ENCODE measurements at regions not wholly inside any gene's neighbourhood (a gene's known extent, or its start where the extent isn't known, plus 50 kb on each side); places are given as distances from the start of the nearest gene placed in this dataset.
"Not testable (repeated sequence)": the region's sequence is repeated elsewhere in the genome, so short reads cannot be mapped to it uniquely, and the experiment has no call there.

GRCh38 chr14:98932431-98933325, 339.3 kb downstream of the BCL11B start:
- no peak for TF ChIP-seq ZFX (IDR thresholded peaks at IDR 0.05; ENCODE audit: borderline replicate concordance)
- TF ChIP-seq, protein P1, sequence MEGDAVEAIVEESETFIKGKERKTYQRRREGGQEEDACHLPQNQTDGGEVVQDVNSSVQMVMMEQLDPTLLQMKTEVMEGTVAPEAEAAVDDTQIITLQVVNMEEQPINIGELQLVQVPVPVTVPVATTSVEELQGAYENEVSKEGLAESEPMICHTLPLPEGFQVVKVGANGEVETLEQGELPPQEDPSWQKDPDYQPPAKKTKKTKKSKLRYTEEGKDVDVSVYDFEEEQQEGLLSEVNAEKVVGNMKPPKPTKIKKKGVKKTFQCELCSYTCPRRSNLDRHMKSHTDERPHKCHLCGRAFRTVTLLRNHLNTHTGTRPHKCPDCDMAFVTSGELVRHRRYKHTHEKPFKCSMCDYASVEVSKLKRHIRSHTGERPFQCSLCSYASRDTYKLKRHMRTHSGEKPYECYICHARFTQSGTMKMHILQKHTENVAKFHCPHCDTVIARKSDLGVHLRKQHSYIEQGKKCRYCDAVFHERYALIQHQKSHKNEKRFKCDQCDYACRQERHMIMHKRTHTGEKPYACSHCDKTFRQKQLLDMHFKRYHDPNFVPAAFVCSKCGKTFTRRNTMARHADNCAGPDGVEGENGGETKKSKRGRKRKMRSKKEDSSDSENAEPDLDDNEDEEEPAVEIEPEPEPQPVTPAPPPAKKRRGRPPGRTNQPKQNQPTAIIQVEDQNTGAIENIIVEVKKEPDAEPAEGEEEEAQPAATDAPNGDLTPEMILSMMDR (IDR thresholded peaks at IDR 0.05): no peak
- H3K27ac ChIP-seq: no peak overlapping the region

DNA sequence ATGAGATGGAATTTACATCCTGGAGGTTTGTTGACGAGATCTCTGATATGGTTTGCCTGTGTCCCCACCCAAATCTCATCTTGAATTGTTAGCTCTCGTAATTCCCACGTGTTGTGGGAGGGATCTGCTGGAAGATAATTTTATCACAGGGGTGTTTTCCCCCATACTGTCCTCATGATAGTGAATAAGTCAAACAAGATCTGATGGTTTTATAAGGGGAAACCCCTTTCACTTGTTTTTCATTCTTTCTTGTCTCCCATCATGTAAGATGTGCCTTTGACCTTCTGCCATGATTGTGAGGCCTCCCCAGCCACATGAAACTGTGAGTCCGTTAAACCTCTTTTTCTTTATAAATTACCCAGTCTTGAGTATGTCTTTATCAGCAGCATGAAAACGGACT, 337.4 kb downstream of the BCL11B start:
- H3K27ac ChIP-seq: not testable (repeated sequence)

- no peak overlapping the region for H3K27ac ChIP-seq
- TF ChIP-seq, protein P1 (IDR thresholded peaks at IDR 0.05): no peak
- no peak for TF ChIP-seq ZFX (IDR thresholded peaks at IDR 0.05; ENCODE audit: borderline replicate concordance)
Observed at GRCh38 chr14:98935921-98936320, 336.1 kb downstream of the BCL11B start.

- TF ChIP-seq, protein P1 (IDR thresholded peaks at IDR 0.05): no peak
- TF ChIP-seq ZFX (IDR thresholded peaks at IDR 0.05; ENCODE audit: borderline replicate concordance): no peak
- no peak overlapping the region for H3K27ac ChIP-seq
Observed at GRCh38 chr14:98937021-98937420, 335.0 kb downstream of the BCL11B start.

- TF ChIP-seq, protein P1 (IDR thresholded peaks at IDR 0.05): no peak
- no peak for TF ChIP-seq ZFX (IDR thresholded peaks at IDR 0.05; ENCODE audit: borderline replicate concordance)
Observed at GRCh38 chr14:98937712-98938505, 334.1 kb downstream of the BCL11B start.

DNA sequence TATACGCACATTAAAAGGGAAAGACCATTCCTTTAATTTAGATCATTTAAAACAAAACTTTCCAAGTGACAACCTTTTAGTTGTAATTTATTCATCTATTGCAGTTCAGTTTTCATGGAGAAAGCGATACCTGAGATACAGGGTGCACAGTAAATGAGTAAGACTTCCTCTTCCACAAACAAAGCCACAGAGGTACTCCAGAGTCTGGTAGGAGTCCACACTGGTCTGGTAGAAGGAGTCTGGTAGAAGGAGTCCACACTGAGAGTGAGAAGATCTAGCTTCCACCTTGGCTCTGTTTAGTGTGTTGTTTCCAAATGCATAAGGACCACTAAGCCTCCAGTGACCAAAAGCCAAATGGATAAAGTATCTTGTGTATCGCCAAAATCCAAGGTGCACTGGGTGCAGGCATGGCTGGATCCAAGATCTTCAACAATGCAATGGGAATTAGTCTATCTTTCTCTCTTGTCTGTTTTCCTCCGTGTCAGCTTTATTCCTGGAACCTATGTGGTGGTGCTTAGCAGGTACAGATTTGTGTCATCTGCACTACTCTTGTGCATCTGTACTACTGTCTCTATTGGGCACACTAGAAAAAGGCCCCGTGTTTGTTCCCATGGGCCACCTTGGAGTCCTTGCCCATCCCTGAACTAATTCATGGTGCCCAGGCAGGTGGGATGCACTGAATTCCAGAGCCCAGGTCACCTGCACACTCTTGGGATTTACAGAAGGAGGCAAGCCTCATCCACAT, 331.1 kb downstream of the BCL11B start:
- no peak for TF ChIP-seq ZFX (IDR thresholded peaks at IDR 0.05; ENCODE audit: borderline replicate concordance)
- TF ChIP-seq, protein P1 (IDR thresholded peaks at IDR 0.05): no peak
- no peak overlapping the region for H3K27ac ChIP-seq

More at GRCh38 chr14:98937712-98938505, 334.1 kb downstream of the BCL11B start:
- no peak overlapping the region for H3K27ac ChIP-seq

DNA sequence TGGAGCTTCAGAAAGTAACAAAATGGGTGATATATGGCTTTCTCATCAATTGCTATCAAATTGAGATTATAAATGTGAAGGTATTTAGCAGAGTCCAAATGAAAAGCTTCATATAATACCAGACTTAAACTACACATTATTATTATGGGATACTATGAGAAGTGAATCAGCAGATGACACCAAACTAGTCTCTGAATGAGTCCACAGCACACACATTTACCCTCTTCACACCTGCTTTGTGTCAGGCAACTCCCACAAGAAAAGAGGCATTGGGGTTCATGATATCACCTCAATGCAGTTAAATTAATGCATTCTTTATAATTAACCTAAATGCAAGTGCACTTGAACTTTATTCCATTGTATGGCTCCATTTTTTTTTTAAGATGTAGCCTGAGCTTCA, 330.5 kb downstream of the BCL11B start:
- TF ChIP-seq, protein P1 (IDR thresholded peaks at IDR 0.05): no peak
- TF ChIP-seq ZFX (IDR thresholded peaks at IDR 0.05; ENCODE audit: borderline replicate concordance): no peak
- no peak overlapping the region for H3K27ac ChIP-seq
